HG03378 (cell line): ENCODE measurements at regions not wholly inside any gene's neighbourhood (a gene's known extent, or its start where the extent isn't known, plus 50 kb on each side); places are given as distances from the start of the nearest gene placed in this dataset.

ENCODE experiments used
- ATAC-seq: cut with Tn5 transposase; IDR thresholded peaks from one replicate; pipeline ENCODE4 v1.9.1; 2021; ENCODE audit warnings: mild to moderate bottlenecking, moderate library complexity; ENCODE audit not compliant: unreplicated experiment

DNA sequence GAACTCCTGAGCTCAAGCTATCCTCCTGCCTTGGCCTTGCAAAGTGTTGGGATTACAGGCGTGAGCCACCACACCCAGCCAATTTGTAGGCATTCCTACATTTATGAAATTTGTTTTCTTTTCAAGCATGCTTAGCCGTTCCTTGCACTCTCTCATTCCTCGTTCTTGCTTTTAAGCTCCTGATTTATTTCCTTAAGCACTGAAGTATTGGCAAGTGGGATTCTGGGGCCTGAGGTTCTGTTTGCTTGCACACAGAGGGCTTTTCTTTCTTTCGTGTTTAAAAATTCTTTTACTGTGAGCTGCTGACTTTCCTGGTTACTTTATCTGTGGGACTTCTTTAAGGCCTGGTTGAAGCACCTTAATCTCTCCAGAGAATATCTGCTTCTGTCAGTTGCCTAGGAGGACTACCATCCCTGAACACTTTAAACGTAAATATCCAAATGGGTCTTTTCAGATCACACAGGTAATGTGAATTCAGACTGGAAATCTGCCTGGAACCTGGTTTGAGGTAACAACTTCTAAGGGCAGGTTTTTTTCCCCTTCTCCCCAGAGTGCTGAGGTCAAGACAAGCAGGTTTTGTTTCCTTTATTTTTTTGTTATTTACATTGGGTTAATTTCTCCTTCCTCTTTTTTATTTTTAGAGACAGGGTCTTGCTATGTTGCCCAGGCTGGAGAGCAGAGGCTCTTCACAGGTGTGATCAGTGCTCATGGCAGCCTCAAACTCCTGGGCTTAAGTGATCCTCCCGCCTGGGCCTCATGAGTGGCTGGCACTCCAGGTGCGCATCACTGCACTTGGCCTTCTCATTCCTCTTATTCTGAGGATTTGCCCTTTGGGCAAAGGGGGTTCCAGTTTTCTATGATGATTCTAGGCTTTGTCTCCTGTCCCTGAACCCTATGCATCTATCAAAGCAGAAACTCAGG lies 102.9 kb downstream of the PFKFB3 start:
- ATAC-seq = no peak

DNA sequence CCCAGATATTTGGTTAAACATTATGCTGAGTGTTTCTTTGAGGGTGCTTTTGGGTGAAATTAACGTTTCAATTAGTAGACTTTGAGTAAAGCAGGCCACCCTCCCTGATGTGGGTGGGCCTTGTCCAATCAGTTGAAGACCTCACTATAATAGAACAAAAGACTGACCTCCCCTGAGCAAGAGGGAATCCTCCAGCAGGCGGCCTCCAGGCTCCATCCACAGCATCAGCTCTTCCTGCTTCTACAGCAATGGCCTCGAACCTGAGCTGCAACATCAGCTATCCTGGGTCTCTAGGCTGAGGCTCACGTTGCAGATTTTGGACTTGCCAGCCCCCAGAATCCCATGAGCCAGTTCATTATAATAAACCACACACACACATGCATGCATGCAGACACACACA lies 104.2 kb downstream of the PFKFB3 start:
- ATAC-seq = no peak

DNA sequence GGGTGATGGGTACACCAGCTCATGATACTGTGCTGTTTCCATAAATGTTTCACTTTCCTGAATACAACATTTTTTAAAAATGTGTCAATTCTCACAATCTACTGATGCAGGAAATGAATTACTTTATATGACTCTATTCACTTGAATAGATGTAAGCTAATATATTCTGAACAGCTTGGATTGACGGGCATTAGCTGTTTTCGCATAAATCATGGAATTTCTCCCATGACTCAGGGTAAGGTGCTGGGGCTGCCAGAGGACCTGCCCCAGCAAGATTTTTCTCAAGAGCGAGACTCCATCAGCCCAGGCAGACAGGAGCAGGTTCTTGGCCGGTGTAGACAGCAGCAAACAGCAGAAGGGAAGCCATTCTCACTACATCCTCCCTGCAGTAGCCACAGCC lies 107.1 kb downstream of the PFKFB3 start:
- no peak for ATAC-seq

DNA sequence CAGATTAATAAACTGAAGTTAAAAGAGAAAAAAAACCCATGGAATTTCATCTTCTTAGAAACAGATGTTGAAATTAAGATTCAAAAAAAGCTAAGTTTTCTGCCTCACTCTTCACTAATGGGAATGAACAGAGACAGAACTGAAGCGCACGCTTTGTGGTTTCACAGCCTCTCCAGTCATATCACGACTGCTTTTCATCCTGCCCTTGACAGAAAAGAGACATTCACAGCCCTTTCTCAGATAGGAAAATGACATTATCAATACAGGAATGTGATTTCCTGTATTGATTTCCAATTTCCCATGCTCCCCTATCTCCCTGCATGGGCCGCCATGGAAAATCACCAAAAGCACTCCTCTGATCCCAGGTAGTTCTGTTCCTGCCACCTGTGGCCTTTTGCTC lies 108.2 kb downstream of the PFKFB3 start:
- ATAC-seq = no peak

DNA sequence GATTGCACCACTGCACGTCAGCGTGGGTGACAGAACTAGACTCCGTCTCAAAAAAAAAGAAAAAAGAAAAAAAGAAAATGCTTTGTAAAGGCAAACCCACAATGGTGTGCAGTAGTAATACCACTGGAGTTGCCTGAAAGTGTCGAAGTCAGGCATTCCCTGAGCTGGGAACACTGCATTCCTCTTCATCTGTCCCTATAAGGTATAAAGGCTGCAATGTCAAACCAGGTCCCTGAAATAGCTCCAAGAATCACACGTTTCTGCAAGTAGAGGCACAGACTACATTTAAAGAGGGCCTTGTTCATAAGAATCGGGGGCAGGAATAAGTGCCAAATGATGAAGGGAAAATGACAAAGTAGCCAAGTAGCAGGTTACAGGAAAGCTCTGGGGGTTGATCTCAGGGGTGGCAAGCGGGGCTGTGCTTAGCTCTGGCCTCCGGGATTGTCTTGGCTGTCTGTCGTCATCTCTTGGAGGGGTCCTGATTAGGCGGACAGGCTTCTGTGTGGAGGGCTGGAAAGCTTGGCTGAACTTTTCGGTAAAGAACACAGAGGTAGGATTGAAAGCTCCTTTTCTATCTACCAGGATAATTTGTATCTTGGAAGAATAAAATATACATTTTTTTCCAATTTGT lies 109.1 kb downstream of the PFKFB3 start:
- no peak for ATAC-seq

DNA sequence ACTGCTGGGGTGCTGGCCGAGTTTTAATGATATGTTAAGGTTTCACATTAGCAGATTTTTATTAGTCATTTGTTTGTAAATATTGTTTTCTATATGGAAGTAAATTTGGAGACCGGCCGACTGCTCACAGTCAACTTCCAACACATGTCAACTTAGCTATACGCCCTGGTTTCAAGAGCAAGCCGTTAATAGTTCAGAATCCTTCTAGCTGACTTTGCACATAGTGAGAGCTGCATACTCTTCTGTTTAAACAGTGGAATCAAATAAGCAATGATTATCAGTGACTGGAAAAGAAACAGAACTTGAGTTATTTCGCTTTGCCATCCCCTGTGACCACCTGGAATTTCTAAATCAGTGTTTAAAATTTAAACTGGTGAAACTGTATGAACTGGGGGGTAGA lies 109.9 kb downstream of the PFKFB3 start:
- ATAC-seq = no peak

DNA sequence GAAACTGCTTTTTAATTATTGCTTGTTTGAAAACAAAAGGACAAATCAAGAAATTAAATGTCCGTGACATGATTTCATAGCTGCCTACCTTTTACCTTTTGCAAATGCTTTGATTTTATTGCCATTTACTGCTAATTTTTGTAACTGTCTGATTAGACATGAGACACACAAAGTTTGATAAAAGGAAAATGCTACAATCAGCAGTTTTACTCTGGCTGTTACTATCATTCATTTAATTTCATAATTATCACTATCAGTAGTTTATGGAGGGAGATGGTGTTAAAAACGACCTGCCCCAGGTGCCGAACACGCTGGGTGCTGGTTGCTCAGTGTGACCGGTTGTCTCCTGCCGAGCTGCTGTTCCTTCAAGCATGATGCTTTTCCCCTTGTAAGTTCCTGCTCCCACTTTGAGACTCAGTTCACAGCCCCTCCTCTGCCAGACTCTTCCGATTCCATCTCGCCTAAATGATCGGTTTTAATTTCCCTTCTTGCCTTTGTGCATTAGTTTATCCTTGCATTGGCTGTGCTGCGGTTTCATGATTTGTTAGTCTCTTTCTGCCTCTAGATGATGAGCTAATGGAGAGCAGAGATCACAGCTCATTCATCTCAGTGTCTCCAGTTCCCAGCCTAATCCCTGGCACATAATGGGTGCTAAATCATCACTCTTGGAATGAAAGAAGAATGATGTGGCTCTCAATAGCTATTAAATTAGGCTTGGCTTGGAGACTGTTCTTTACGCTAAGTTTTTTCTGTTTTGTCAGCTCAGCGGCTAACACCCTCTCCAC lies 110.6 kb downstream of the PFKFB3 start:
- ATAC-seq = no peak

DNA sequence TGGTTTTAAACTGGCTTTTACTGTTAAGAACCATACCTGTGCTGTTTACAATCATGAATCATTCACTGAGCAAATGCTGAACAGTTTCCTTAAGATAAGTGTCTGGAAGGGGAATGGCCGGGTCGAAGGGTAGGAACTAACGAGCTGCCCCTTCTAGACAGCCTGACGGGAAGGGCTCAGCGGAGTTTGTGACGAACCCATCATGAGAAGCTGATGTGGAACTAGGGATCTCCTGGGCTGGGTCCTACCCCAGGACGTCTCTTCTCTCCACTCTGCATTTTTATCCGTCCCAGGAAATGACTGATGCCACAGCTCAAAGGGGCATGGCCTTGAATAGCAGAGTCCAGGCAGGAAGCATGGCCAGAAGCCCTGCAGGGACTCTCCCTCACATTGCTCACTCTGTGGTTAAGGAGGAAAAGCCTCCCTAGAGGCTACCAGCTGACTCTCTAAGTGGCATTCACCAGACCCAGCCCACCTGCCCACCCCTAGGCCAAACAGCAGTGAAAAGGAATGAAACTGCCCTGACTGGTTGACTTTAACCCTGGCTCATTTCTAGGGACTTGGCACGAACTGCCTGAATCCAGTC lies 112.0 kb downstream of the PFKFB3 start:
- ATAC-seq = no peak

DNA sequence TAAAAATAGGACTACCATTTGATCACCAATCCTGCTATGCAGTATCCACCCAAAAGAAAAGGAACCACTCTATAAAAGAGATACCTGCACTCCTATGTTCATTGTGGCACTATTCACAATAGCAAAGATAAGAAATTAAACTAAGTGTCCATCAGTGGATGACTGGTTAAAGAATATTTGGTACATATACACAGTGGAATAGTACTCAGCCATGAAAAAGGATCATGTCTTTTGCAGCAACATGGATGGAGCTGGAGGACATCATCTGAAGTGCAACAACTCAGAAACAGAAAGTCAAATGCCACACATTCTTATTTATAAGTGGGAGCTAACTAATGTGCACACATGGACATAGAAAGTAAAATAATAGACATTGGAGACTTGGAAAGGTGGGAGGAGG lies 116.4 kb downstream of the PFKFB3 start:
- no peak for ATAC-seq

DNA sequence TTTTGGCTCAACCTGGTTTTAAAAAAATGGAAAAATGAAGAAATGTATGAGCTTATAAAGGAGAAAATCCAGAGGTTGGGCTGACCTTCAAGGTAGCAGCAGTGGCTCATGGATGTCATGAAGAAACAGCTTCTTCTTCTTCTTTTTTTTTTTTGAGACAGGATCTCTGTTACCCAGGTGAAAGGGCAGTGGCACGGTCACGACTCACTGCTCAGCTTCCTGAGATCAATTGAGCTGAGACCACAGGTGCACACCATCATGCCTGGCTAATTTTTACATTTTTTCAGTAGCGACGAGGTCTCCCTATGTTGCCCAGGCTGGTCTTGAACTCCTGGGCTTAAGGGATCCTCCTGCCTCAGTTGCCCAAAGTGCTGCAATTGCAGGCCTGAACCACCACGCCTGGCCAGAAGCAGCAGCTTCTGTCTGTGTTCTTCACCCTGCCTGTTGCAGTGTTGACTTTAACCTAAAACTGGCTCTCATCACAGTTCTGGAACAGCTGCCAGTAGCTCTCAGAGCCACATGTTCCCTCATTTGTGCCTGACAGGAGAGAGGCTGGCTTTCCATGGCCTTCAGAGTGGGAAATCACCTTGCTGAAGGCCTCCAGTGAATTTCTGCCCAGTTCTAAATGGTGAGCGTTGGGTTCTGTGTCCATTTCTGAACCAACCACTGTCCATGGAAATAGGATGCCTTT lies 117.7 kb downstream of the PFKFB3 start:
- peak; percentile 83 for ATAC-seq

DNA sequence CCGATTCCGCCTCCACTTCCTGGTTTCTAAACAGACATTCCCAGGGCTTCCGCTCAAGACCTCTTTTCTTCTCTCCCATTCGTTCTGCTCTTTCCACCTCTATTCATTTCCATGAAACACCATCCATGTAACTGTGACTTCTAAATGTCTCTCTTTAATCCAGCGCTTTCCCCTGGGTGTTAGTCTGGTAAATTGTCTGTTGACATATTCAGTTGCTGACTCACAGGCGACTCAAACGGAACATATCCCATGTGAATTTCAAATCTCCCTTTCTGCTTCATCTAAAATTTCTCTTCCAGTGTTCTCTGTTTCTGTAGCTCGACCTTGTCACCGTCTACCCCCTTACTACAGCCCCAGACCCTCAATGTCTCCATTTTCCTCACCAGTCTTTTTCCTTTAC lies 119.1 kb downstream of the PFKFB3 start:
- no peak for ATAC-seq

DNA sequence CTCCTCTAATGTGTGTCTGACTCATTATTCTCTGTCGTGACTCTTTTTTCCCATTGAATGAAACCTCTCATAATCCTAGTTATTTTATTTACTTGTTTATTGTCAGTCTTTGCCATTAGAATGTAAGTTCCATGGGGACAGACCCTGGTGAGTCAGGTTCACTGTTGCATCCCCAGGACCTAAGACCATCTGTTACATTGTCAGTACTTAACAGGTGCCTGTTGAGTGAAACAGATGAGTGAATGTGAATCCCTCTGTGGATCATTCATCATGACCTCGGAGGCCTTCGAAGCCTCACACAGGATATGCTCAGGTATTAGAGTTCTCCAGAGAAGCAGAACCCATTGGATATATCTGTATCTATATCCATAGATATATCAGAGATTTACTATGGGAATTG lies 120.1 kb downstream of the PFKFB3 start:
- ATAC-seq = no peak

DNA sequence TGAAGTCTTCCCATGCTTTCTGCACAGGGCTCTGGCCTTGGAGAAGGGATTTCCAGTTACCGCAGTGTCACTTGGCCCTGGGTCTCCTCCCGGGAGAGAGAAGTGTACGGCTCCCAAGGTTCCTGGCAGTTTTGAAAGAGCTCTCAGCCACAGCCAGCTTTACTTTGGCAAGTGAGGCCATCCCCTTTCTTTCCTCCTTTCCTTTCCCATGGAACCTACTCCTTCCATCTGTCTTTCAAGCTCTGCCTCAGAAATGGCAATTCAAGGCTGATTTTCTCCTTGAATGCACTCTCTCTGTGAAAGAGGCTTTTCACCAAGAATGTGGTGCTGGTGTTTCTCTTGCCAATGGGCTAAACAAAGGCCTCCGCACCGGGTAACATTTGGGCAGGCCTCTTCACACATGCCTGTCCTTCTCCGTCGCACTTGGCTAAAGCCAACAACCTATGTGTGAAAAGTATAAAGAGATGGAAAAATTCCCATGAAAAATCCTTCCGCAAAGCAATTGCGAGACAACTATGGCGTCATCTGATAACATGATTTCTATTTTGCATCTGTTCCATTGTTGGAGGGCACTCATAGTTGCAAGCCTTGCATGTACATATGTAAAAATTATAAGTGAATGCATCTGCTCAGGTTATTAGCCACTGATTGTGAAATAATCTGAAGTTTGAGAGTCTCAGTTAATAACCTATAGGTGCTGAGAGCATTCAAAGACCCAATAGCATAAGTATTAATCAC lies 125.4 kb downstream of the PFKFB3 start:
- ATAC-seq = no peak

DNA sequence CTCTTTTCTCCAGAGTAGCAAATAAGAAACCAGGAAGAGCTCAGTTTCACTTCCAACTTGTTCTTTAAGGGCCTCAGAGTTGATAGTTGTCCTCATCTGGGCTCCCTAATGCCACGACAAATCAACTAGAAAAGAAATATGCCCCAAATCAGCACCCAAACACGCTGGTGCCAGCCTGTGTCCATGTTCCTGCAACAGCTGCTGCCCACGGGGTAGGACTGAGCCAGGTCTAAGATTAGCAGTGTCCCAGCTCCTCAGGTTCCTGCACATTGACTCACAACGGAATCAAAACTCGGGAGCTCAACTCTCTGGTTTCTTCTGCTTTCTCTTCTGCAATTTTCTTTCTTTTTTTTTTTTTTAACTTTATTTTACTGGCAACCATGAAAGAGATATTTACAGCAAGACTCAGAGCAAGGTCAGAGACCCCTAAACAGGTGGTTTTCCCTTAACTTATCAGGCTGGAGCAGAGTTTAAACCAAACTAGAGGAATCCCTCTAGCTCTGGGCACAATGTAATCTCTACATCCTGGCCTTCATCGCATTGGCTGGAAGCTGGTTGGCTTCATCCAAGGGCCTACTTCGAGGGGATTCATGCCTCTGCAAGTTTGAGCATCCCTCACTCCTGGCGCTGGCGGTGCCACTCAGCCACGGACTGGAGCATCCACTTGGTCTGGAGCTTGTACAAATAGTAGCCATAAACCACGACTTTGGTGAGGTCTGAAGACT lies 126.1 kb downstream of the PFKFB3 start:
- no peak for ATAC-seq

DNA sequence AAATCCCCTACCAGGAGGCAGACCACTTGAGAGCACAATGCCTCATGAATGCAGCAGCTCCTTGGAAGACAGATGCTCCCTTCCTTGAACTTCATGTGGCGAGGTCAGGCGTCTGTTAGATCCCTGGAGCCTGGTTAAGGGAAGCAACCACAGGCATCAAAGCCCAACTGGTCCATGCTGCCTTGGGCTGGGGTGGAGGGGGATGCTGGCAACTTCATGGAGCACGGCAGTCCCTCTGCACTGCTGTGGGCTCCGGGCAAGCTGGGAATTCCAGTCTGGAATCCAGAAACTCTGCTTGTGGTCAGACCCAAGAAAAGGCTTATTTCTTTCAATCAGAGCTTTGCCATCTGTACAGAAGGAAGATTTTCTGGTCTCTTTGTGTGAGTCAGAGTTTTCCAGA lies 130.4 kb downstream of the PFKFB3 start:
- ATAC-seq = no peak

DNA sequence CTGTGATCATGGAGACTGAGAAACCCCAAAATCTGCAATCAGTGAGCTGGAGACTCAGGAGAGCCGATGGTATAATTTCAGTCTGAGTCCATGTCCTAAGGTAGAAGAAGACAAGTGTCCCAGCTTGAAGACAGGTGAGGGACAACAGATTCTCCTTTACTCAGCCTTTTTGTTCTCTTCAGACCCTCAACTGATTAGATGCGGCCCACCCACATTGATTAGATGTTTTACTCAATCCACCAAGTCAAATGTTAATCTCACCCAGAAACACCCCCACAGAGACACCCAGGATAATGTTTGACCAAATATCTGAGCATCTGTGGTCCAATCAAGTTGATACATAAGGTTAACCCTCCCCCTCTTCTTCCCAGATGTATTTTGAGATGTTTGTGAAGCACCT lies 131.2 kb downstream of the PFKFB3 start:
- no peak for ATAC-seq

DNA sequence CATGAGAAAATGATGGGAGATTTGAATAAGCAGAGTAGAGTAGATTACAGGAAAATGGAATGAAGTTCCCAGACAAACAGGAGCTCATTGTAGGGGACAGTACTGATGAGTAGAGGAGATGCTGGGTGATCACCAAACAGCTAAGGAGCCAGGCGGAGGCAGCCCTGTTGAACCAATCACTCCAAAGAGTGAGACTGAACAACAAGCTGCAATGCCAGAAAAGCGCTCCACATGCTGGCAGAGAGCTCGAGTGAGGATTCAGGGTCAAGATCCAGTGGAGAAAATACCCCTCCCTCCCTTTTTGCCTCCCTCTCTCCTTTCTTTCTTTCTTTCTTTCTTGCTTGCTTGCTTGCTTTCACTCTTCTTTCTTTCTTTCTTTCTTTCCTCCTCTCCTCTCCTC lies 133.3 kb downstream of the PFKFB3 start:
- no peak for ATAC-seq

DNA sequence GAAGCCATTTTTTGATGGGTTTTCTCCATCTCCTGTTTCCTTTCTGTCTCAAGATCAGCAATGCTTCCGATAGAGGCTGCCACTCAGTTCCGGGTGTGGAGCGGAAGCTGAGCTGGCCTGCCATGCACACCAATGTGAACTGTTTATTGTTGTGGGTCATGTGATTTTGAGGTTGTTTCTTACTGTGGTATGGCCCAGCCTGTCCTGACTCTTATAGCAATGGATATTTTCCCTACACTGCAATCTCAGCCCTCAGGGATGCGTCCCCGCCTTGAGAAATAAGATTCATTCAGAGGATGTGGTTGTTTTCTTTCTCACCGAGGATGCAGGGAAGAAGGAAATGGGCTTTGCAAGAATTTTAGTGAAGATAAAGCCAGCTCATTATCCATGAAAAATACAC lies 134.7 kb downstream of the PFKFB3 start:
- no peak for ATAC-seq

DNA sequence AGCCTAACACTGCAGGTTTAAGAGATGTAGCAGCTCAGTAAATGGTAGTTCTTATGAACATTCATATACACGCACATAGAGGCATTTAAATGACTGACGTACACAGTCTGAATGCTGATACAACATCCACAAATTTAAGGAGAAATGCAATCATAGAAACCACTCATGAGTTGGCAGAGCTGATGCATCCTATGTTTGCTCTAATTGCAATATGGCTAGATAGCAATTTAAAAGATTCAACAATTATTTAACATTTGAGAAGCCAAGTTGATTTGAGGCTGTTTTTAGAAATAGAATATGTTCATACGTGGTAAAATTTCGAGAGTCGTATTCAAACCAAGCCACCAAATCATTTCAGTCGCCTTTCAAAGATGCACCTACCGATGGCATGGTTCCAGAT lies 135.6 kb downstream of the PFKFB3 start:
- no peak for ATAC-seq
